OCI-LY7 (cell line): ENCODE measurements at regions not wholly inside any gene's neighbourhood (a gene's known extent, or its start where the extent isn't known, plus 50 kb on each side); places are given as distances from the start of the nearest gene placed in this dataset.

Experiments used
- BruUV-seq: library from RNA; stranded (reverse); fragments of 400-500 nt; replicated peaks from 2 replicates; lab custom pipeline; 2021; lab: Mats Ljungman, UMichigan
- CTCF ChIA-PET: fragments of 300-600 bp; sonication (Branson Sonifier 250); formaldehyde crosslinking; loops from one replicate; lab custom pipeline; 2022; ENCODE audit warnings: antibody characterized with exemption; ENCODE audit not compliant: unreplicated experiment; lab: Charles Lee
- POLR2A ChIA-PET: fragments of 300-600 bp; sonication (Branson Sonifier 250); formaldehyde crosslinking; loops from one replicate; lab custom pipeline; 2022; ENCODE audit warnings: antibody characterized with exemption; lab: Charles Lee
- DNase-seq: peaks from one replicate; pipeline ENCODE4 v3.0.0-alpha.2; 2015; ENCODE audit warnings: low spot score
- H2AFZ ChIP-seq: fragments of 200-600 bp; sonication (generic), shearing (Covaris generic); 2 replicates; pipeline ENCODE4 v1.6.1; 2014; ENCODE audit warnings: mild to moderate bottlenecking, antibody characterized with exemption, low read length, moderate library complexity
- H3K27ac ChIP-seq: fragments of 200-600 bp; sonication (generic); 2 replicates; pipeline ENCODE4 v1.5.1; 2014; ENCODE audit warnings: mixed run types, low read depth, mild to moderate bottlenecking, moderate library complexity, low read length, inconsistent platforms; ENCODE audit not compliant: poor library complexity, severe bottlenecking
- H3K36me3 ChIP-seq: fragments of 200-600 bp; sonication (generic); 2 replicates; pipeline ENCODE4 v1.6.1; 2014; ENCODE audit warnings: mild to moderate bottlenecking, antibody characterized with exemption, low read length, moderate library complexity, mixed read lengths; ENCODE audit not compliant: insufficient read depth
- H3K4me1 ChIP-seq: fragments of 200-600 bp; sonication (generic); 2 replicates; pipeline ENCODE4 v1.5.1; 2014; ENCODE audit warnings: mild to moderate bottlenecking, low read length; ENCODE audit not compliant: insufficient read depth, poor library complexity, severe bottlenecking
- H3K4me2 ChIP-seq: fragments of 200-600 bp; sonication (generic); 2 replicates; pipeline ENCODE4 v1.6.1; 2014; ENCODE audit warnings: mild to moderate bottlenecking, low read length
- H3K4me3 ChIP-seq: fragments of 200-600 bp; sonication (generic); 2 replicates; pipeline ENCODE4 v1.5.1; 2014; ENCODE audit warnings: mild to moderate bottlenecking, low read depth, low read length; ENCODE audit not compliant: poor library complexity, severe bottlenecking
- H3K79me2 ChIP-seq: fragments of 200-600 bp; sonication (generic); 2 replicates; pipeline ENCODE4 v1.6.1; 2016; ENCODE audit warnings: low read depth, mild to moderate bottlenecking, low read length, moderate library complexity, mixed read lengths; ENCODE audit not compliant: insufficient read depth
- H3K9me2 ChIP-seq: fragments of 200-600 bp; sonication (generic); 2 replicates; pipeline ENCODE4 v1.6.1; 2016; ENCODE audit warnings: mild to moderate bottlenecking, low read length, mixed read lengths; ENCODE audit not compliant: insufficient read depth
- H3K9me3 ChIP-seq: fragments of 200-600 bp; sonication (generic); 2 replicates; pipeline ENCODE4 v1.6.1; 2014; ENCODE audit warnings: mild to moderate bottlenecking, mixed run types, low read length, mixed read lengths
- H4K20me1 ChIP-seq: fragments of 200-600 bp; sonication (generic); 2 replicates; pipeline ENCODE4 v1.6.1; 2014; ENCODE audit warnings: mild to moderate bottlenecking, antibody characterized with exemption, low read length, moderate library complexity, mixed read lengths; ENCODE audit not compliant: insufficient read depth
- CTCF ChIP-seq: fragments of 200-600 bp; sonication (generic); conservative IDR thresholded peaks from 2 replicates; pipeline ENCODE4 v1.5.1; 2014; ENCODE audit warnings: mild to moderate bottlenecking, antibody characterized with exemption, low read length, moderate library complexity, mixed read lengths
- EZH2phosphoT487 ChIP-seq: fragments of 200-600 bp; sonication (generic); IDR thresholded peaks from 2 replicates; pipeline ENCODE4 v1.6.1; 2018; ENCODE audit warnings: low read depth, borderline replicate concordance, mild to moderate bottlenecking, mixed run types, antibody characterized with exemption, low read length, moderate library complexity, mixed read lengths
- intact Hi-C: fragments of 100-400 bp; cut with micrococcal nuclease; formaldehyde crosslinking; loops from one replicate; pipeline ENCODE4 v1.10.0; 2022; ENCODE audit not compliant: unreplicated experiment

- no peaks in the 10 kb centered on the region for H3K9me3 ChIP-seq
- H3K4me2 ChIP-seq: no peak overlapping the region
- H3K4me3 ChIP-seq: no peak overlapping the region
- BruUV-seq: no TSS peak
- no peaks in the 10 kb centered on the region for H3K79me2 ChIP-seq
- ChIA-PET POLR2A (no interaction called here), CTCF (no interaction called here)
- no peaks in the 10 kb centered on the region for H3K9me2 ChIP-seq
- H2AFZ ChIP-seq: no peak overlapping the region
- TF ChIP-seq EZH2phosphoT487 (no peak), CTCF (no peak)
- H4K20me1 ChIP-seq: no peaks in the 10 kb centered on the region
- intact Hi-C loops: no loop called here
- no peak for DNase-seq
- H3K36me3 ChIP-seq: no peaks in the 10 kb centered on the region
- no peaks in the 10 kb centered on the region for H3K4me1 ChIP-seq
- H3K27ac ChIP-seq: no peak overlapping the region
Observed at GRCh38 chr7:118009419-118009818, 136.2 kb upstream of the CTTNBP2 start.

GRCh38 chr7:118011652-118012051, 138.4 kb upstream of the CTTNBP2 start:
- H3K4me2 ChIP-seq: no peak overlapping the region
- H3K4me3 ChIP-seq: no peak overlapping the region
- BruUV-seq: no TSS peak
- CTCF ChIA-PET: no interaction called here
- no peaks in the 10 kb centered on the region for H3K4me1 ChIP-seq
- intact Hi-C loops: no loop called here
- no peaks in the 10 kb centered on the region for H3K79me2 ChIP-seq
- TF ChIP-seq CTCF: no peak
- TF ChIP-seq EZH2phosphoT487: no peak
- H3K27ac ChIP-seq: no peak overlapping the region
- POLR2A ChIA-PET: no interaction called here
- H4K20me1 ChIP-seq: no peaks in the 10 kb centered on the region
- H2AFZ ChIP-seq: no peak overlapping the region
- no peaks in the 10 kb centered on the region for H3K36me3 ChIP-seq
- H3K9me2 ChIP-seq: no peaks in the 10 kb centered on the region
- DNase-seq: no peak
- H3K9me3 ChIP-seq: no peaks in the 10 kb centered on the region

- TF ChIP-seq EZH2phosphoT487 (no peak), CTCF (no peak)
- CTCF ChIA-PET: no interaction called here
- intact Hi-C loops: no loop called here
Observed at GRCh38 chr7:118013252-118014010, 140.2 kb upstream of the CTTNBP2 start.

More at GRCh38 chr7:118013252-118014010, 140.2 kb upstream of the CTTNBP2 start:
- Histone ChIP-seq H4K20me1 (no peaks in the 10 kb centered on the region), H3K27ac (no peak overlapping the region), H3K4me1 (no peaks in the 10 kb centered on the region), H3K9me3 (no peaks in the 10 kb centered on the region), H3K79me2 (no peaks in the 10 kb centered on the region), H3K9me2 (no peaks in the 10 kb centered on the region), H2AFZ (no peak overlapping the region), H3K36me3 (no peaks in the 10 kb centered on the region), H3K4me3 (no peak overlapping the region), H3K4me2 (no peak overlapping the region)
- DNase-seq: no peak
- POLR2A ChIA-PET: interaction anchor here (0.5 to 0.6 kb wide), 2 partner anchors 18 to 185 kb away, joined by 3 read pairs; no protein-coding TSS in a partner anchor
- no TSS peak for BruUV-seq
